Esophagus muscularis mucosa (tissue), 4 donors: ENCODE measurements at regions not wholly inside any gene's neighbourhood (a gene's known extent, or its start where the extent isn't known, plus 50 kb on each side); places are given as distances from the start of the nearest gene placed in this dataset.
A peak's percentile ranks its signal among the peaks of the same experiment; 100 is the strongest.

Experiments
- DNase-seq: peaks from one replicate; pipeline ENCODE4 v3.0.0-alpha.2; 2017; ENCODE audit errors: extremely low spot score
- H3K27ac ChIP-seq, 4 donors: fragments of 200-600 bp; sonication (generic); replicated peaks in 1 of 4; 1 replicate in 3 of 4; 2 replicates in 1 of 4; pipeline ENCODE4 v1.5.1; 2016 to 2019; ENCODE audit warnings: mild to moderate bottlenecking in 1 of 4
- H3K27me3 ChIP-seq, 4 donors: fragments of 200-600 bp; sonication (generic); one replicate each; pipeline versions ENCODE4 v1.5.1 to v1.6.0; 2016 to 2019
- H3K36me3 ChIP-seq, 4 donors: fragments of 200-600 bp; sonication (generic); one replicate each; pipeline ENCODE4 v1.5.1; 2016 to 2019
- H3K4me1 ChIP-seq, 4 donors: fragments of 200-600 bp; sonication (generic); one replicate each; pipeline ENCODE4 v1.5.1; 2016 to 2019
- H3K4me3 ChIP-seq, 4 donors: fragments of 200-600 bp; sonication (generic); 1 replicate in 2 of 4; 2 replicates in 2 of 4; pipeline ENCODE4 v1.5.1; 2016 to 2019; ENCODE audit warnings: mild to moderate bottlenecking in 4 of 4, moderate library complexity in 1 of 4
- H3K9me3 ChIP-seq, 4 donors: fragments of 200-600 bp; sonication (generic); 1 replicate in 3 of 4; 2 replicates in 1 of 4; pipeline ENCODE4 v1.5.1; 2016 to 2019
- CTCF ChIP-seq, 3 experiments: fragments of 200-600 bp in 2 of 3; fragments of 450-650 bp in 1 of 3; sonication (generic) in 2 of 3; IDR thresholded peaks; one replicate each; pipeline ENCODE4 v1.5.1; 2017 to 2019; ENCODE audit warnings: antibody characterized with exemption in 3 of 3, mild to moderate bottlenecking in 2 of 3, moderate library complexity in 1 of 3
- EP300 ChIP-seq: sonication (generic); formaldehyde crosslinking; IDR thresholded peaks from one replicate; pipeline ENCODE4 v1.6.1; 2017; ENCODE audit warnings: antibody characterized with exemption
- POLR2A ChIP-seq: fragments of 450-650 bp; IDR thresholded peaks from one replicate; pipeline ENCODE4 v1.6.1; 2017; ENCODE audit warnings: antibody characterized with exemption, moderate library complexity, mild to moderate bottlenecking, low read depth
- POLR2AphosphoS5 ChIP-seq, 2 donors: sonication (generic); formaldehyde crosslinking; IDR thresholded peaks; one replicate each; pipeline ENCODE4 v1.6.1; 2017; ENCODE audit warnings: antibody characterized with exemption in 2 of 2
- WGBS: methylation state at CpG from one replicate; pipeline ENCODE4 v1.1.5; 2018; 5-methylcytosine and 5-hydroxymethylcytosine counted together
- intact Hi-C: fragments of 100-400 bp; cut with DNase I; formaldehyde crosslinking; loops from one replicate; pipeline ENCODE4 v1.15.1; 2023

- H3K27me3 ChIP-seq: no peaks in the 10 kb centered on the region
- H3K36me3 ChIP-seq: no peaks in the 10 kb centered on the region
- no peak for DNase-seq
- TF ChIP-seq EP300 (no peak), POLR2A (no peak), CTCF (IDR thresholded peaks at IDR 0.05) (no peak), POLR2AphosphoS5 (IDR thresholded peaks at IDR 0.05) (no peak)
- intact Hi-C loops: no loop called here
- H3K4me1 ChIP-seq: no peaks in the 10 kb centered on the region
- no peak overlapping the region for H3K27ac ChIP-seq
- no peak overlapping the region for H3K4me3 ChIP-seq
- H3K9me3 ChIP-seq: no peaks in the 10 kb centered on the region
- 90% methylated on average over 3 of the region's 3 CpGs for WGBS
These were observed 194.1 kb upstream of the FANCL start for GRCh38 chr2:58435246-58435645.

GRCh38 chr2:58434692-58435091 is 193.6 kb upstream of the FANCL start:
- H3K9me3 ChIP-seq: no peaks in the 10 kb centered on the region
- no peaks in the 10 kb centered on the region for H3K4me1 ChIP-seq
- intact Hi-C loops: no loop called here
- no peaks in the 10 kb centered on the region for H3K27me3 ChIP-seq
- H3K27ac ChIP-seq: no peak overlapping the region
- 82% methylated on average over 1 of the region's 1 CpG for WGBS
- no peak for DNase-seq
- TF ChIP-seq EP300 (no peak), POLR2AphosphoS5 (IDR thresholded peaks at IDR 0.05) (no peak), POLR2A (no peak), CTCF (IDR thresholded peaks at IDR 0.05) (no peak)
- H3K36me3 ChIP-seq: no peaks in the 10 kb centered on the region
- H3K4me3 ChIP-seq: no peak overlapping the region

- H3K27me3 ChIP-seq: peaks cover 0 to 15% (median 3%) of the 10 kb centered on the region in 4 donors
- 88% methylated on average over 3 of the region's 3 CpGs for WGBS
- no peak for DNase-seq
- intact Hi-C loops: no loop called here
- H3K4me3 ChIP-seq: no peak overlapping the region
- H3K36me3 ChIP-seq: no peaks in the 10 kb centered on the region
- no peak overlapping the region for H3K27ac ChIP-seq
- no peaks in the 10 kb centered on the region for H3K9me3 ChIP-seq
- TF ChIP-seq POLR2AphosphoS5 (IDR thresholded peaks at IDR 0.05) (no peak), CTCF (IDR thresholded peaks at IDR 0.05) (no peak), EP300 (no peak), POLR2A (no peak)
- peaks cover 5 to 14% (median 11%) of the 10 kb centered on the region in 4 donors for H3K4me1 ChIP-seq
These were observed 191.5 kb upstream of the FANCL start for GRCh38 chr2:58432491-58433170.

DNA sequence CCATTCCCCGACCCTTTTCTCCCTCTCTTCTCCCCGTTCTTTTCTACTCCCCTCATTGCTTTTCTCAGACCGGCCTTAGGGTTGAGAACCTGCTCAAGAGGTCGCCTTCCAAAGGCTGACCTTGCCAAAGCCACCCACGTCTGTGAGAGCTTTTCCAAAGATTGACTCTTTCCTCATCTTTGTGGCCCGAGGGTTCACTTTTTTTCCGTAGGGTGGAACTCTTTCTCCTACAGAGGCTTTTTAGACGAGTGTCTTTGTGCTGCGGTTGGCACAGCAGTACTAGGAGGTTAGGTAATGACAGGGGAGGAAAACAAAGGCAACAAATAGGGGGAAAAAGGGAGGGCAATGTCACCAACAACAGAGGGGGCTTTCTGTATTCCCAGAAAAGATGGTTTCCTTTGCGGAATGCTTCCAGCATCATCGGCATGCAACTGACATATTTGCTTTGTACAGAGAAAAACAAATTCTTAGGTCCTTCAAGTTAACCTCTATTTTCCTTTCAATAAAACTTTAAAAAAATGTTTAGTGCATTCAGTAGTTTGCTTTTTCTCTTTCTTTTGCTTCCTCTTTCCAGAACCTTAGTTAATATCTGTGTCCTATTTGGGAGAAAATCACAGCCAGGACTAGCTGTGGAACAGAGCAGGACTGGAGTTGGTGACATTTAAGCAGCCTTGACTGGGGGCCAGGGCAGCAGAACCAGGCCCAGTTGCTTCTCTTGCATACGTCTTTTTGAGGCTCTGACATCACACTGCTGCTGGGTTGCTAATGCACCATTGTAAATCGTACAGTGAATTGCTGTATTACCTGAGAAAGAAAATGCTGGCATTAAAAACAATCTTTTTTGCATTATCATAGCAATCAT is 188.1 kb upstream of the FANCL start:
- WGBS: 35% methylated on average over 13 of the region's 13 CpGs
- H3K4me3 ChIP-seq: peak overlapping the region in 3 of 4 donors; percentile 37 to 47 (median 42)
- H3K4me1 ChIP-seq: peaks cover 9 to 18% (median 16%) of the 10 kb centered on the region in 4 donors
- no peaks in the 10 kb centered on the region for H3K9me3 ChIP-seq
- intact Hi-C loops: no loop called here
- no peak for DNase-seq
- no peak for TF ChIP-seq POLR2A
- no peak for TF ChIP-seq POLR2AphosphoS5 (IDR thresholded peaks at IDR 0.05)
- no peak for TF ChIP-seq CTCF (IDR thresholded peaks at IDR 0.05)
- TF ChIP-seq EP300: no peak
- no peak overlapping the region for H3K27ac ChIP-seq
- H3K36me3 ChIP-seq: no peaks in the 10 kb centered on the region
- H3K27me3 ChIP-seq: peaks cover 0 to 36% (median 6%) of the 10 kb centered on the region in 4 donors
